ENCODE measurements at regions not wholly inside any gene's neighbourhood (a gene's known extent, or its start where the extent isn't known, plus 50 kb on each side); places are given as distances from the start of the nearest gene placed in this dataset.
A peak's percentile ranks its signal among the peaks of the same experiment; 100 is the strongest.

- TF ChIP-seq PAX5 (IDR thresholded peaks at IDR 0.05; ENCODE audit: insufficient read depth, low read length, severe bottlenecking) (no peak), POLR2A (IDR thresholded peaks at IDR 0.05; ENCODE audit: low read depth, low read length) (no peak), SPI1 (IDR thresholded peaks at IDR 0.05; ENCODE audit: low read depth, low read length) (peak; percentile 78), POU2F2 (IDR thresholded peaks at IDR 0.05; ENCODE audit: low read depth, low read length) (no peak), POLR2AphosphoS5 (IDR thresholded peaks at IDR 0.05; ENCODE audit: low read depth, low read length) (no peak), TAF1 (IDR thresholded peaks at IDR 0.05; ENCODE audit: low read depth, low read length) (no peak)
- FAIRE-seq (no peak), DNase-seq (ENCODE audit: insufficient read length, low spot score) (no peak)
Observed at GRCh38 chr7:51702673-51703072, 386.1 kb upstream of the COBL start.

- DNase-seq (ENCODE audit: insufficient read length, low spot score) (no peak), FAIRE-seq (no peak)
- TF ChIP-seq TAF1 (IDR thresholded peaks at IDR 0.05; ENCODE audit: low read depth, low read length): no peak
- no peak for TF ChIP-seq POLR2A (IDR thresholded peaks at IDR 0.05; ENCODE audit: low read depth, low read length)
- no peak for TF ChIP-seq PAX5 (IDR thresholded peaks at IDR 0.05; ENCODE audit: insufficient read depth, low read length, severe bottlenecking)
- no peak for TF ChIP-seq POU2F2 (IDR thresholded peaks at IDR 0.05; ENCODE audit: low read depth, low read length)
- TF ChIP-seq POLR2AphosphoS5 (IDR thresholded peaks at IDR 0.05; ENCODE audit: low read depth, low read length): no peak
- TF ChIP-seq SPI1 (IDR thresholded peaks at IDR 0.05; ENCODE audit: low read depth, low read length): no peak
Observed at GRCh38 chr7:51701935-51702334, 385.3 kb upstream of the COBL start.

- DNase-seq (ENCODE audit: insufficient read length, low spot score): no peak
- FAIRE-seq: no peak
- TF ChIP-seq POU2F2 (IDR thresholded peaks at IDR 0.05; ENCODE audit: low read depth, low read length) (no peak), POLR2A (IDR thresholded peaks at IDR 0.05; ENCODE audit: low read depth, low read length) (no peak), PAX5 (IDR thresholded peaks at IDR 0.05; ENCODE audit: insufficient read depth, low read length, severe bottlenecking) (no peak), POLR2AphosphoS5 (IDR thresholded peaks at IDR 0.05; ENCODE audit: low read depth, low read length) (no peak), SPI1 (IDR thresholded peaks at IDR 0.05; ENCODE audit: low read depth, low read length) (no peak), TAF1 (IDR thresholded peaks at IDR 0.05; ENCODE audit: low read depth, low read length) (no peak)
Observed at GRCh38 chr7:51700593-51701215, 384.1 kb upstream of the COBL start.

- FAIRE-seq (no peak), DNase-seq (ENCODE audit: insufficient read length, low spot score) (no peak)
- TF ChIP-seq TAF1 (IDR thresholded peaks at IDR 0.05; ENCODE audit: low read depth, low read length): no peak
- TF ChIP-seq SPI1 (IDR thresholded peaks at IDR 0.05; ENCODE audit: low read depth, low read length): no peak
- TF ChIP-seq POLR2AphosphoS5 (IDR thresholded peaks at IDR 0.05; ENCODE audit: low read depth, low read length): no peak
- no peak for TF ChIP-seq POLR2A (IDR thresholded peaks at IDR 0.05; ENCODE audit: low read depth, low read length)
- no peak for TF ChIP-seq PAX5 (IDR thresholded peaks at IDR 0.05; ENCODE audit: insufficient read depth, low read length, severe bottlenecking)
- no peak for TF ChIP-seq POU2F2 (IDR thresholded peaks at IDR 0.05; ENCODE audit: low read depth, low read length)
Observed at GRCh38 chr7:51693258-51693657, 376.6 kb upstream of the COBL start.

GRCh38 chr7:51689547-51689946 is 372.9 kb upstream of the COBL start:
- no peak for DNase-seq (ENCODE audit: insufficient read length, low spot score)
- no peak for FAIRE-seq
- TF ChIP-seq PAX5 (IDR thresholded peaks at IDR 0.05; ENCODE audit: insufficient read depth, low read length, severe bottlenecking) (no peak), POLR2A (IDR thresholded peaks at IDR 0.05; ENCODE audit: low read depth, low read length) (no peak), TAF1 (IDR thresholded peaks at IDR 0.05; ENCODE audit: low read depth, low read length) (no peak), SPI1 (IDR thresholded peaks at IDR 0.05; ENCODE audit: low read depth, low read length) (no peak), POU2F2 (IDR thresholded peaks at IDR 0.05; ENCODE audit: low read depth, low read length) (no peak), POLR2AphosphoS5 (IDR thresholded peaks at IDR 0.05; ENCODE audit: low read depth, low read length) (no peak)

- no peak for FAIRE-seq
- TF ChIP-seq POU2F2 (IDR thresholded peaks at IDR 0.05; ENCODE audit: low read depth, low read length) (no peak), TAF1 (IDR thresholded peaks at IDR 0.05; ENCODE audit: low read depth, low read length) (no peak)
- no peak for DNase-seq (ENCODE audit: insufficient read length, low spot score)
Observed at GRCh38 chr7:51685794-51686193, 369.2 kb upstream of the COBL start.

- TF ChIP-seq PAX5 (IDR thresholded peaks at IDR 0.05; ENCODE audit: insufficient read depth, low read length, severe bottlenecking): no peak
- no peak for TF ChIP-seq POU2F2 (IDR thresholded peaks at IDR 0.05; ENCODE audit: low read depth, low read length)
- TF ChIP-seq SPI1 (IDR thresholded peaks at IDR 0.05; ENCODE audit: low read depth, low read length): no peak
- no peak for TF ChIP-seq TAF1 (IDR thresholded peaks at IDR 0.05; ENCODE audit: low read depth, low read length)
- FAIRE-seq (no peak), DNase-seq (ENCODE audit: insufficient read length, low spot score) (no peak)
Observed at GRCh38 chr7:51680594-51681399, 364.2 kb upstream of the COBL start.

GRCh38 chr7:51679358-51679757 is 362.7 kb upstream of the COBL start:
- no peak for TF ChIP-seq POLR2AphosphoS5 (IDR thresholded peaks at IDR 0.05; ENCODE audit: low read depth, low read length)
- TF ChIP-seq TAF1 (IDR thresholded peaks at IDR 0.05; ENCODE audit: low read depth, low read length): no peak
- TF ChIP-seq PAX5 (IDR thresholded peaks at IDR 0.05; ENCODE audit: insufficient read depth, low read length, severe bottlenecking): no peak
- no peak for TF ChIP-seq POLR2A (IDR thresholded peaks at IDR 0.05; ENCODE audit: low read depth, low read length)
- TF ChIP-seq POU2F2 (IDR thresholded peaks at IDR 0.05; ENCODE audit: low read depth, low read length): no peak
- no peak for TF ChIP-seq SPI1 (IDR thresholded peaks at IDR 0.05; ENCODE audit: low read depth, low read length)
- DNase-seq (ENCODE audit: insufficient read length, low spot score) (no peak), FAIRE-seq (no peak)

- DNase-seq (ENCODE audit: insufficient read length, low spot score) (no peak), FAIRE-seq (no peak)
- TF ChIP-seq PAX5 (IDR thresholded peaks at IDR 0.05; ENCODE audit: insufficient read depth, low read length, severe bottlenecking): no peak
- TF ChIP-seq POLR2AphosphoS5 (IDR thresholded peaks at IDR 0.05; ENCODE audit: low read depth, low read length): no peak
- no peak for TF ChIP-seq TAF1 (IDR thresholded peaks at IDR 0.05; ENCODE audit: low read depth, low read length)
- TF ChIP-seq POU2F2 (IDR thresholded peaks at IDR 0.05; ENCODE audit: low read depth, low read length): no peak
- TF ChIP-seq SPI1 (IDR thresholded peaks at IDR 0.05; ENCODE audit: low read depth, low read length): no peak
- TF ChIP-seq POLR2A (IDR thresholded peaks at IDR 0.05; ENCODE audit: low read depth, low read length): no peak
Observed at GRCh38 chr7:51666751-51667150, 350.1 kb upstream of the COBL start.
